H54 (cell line): ENCODE measurements at regions not wholly inside any gene's neighbourhood (a gene's known extent, or its start where the extent isn't known, plus 50 kb on each side); places are given as distances from the start of the nearest gene placed in this dataset.

ENCODE experiments used
- DNase-seq: peaks from one replicate; pipeline ENCODE4 v3.0.0; 2011; ENCODE audit warnings: low spot score, mixed read lengths; ENCODE audit not compliant: insufficient read length
- FAIRE-seq: peaks from 3 replicates; lab custom pipeline; 2011; peaks lifted over from hg19 to GRCh38; lab: Jason Lieb, UNC
- POLR2A ChIP-seq: IDR thresholded peaks from 2 replicates; pipeline ENCODE4 v1.6.1; 2011; ENCODE audit warnings: low read depth, mild to moderate bottlenecking, low read length

GRCh38 chr4:123479944-123480343 is 83.3 kb downstream of the SPRY1 start:
- no peak for DNase-seq
- no peak for FAIRE-seq
- TF ChIP-seq POLR2A, result no peak

GRCh38 chr4:123480706-123481418 is 84.3 kb downstream of the SPRY1 start:
- FAIRE-seq (peak; percentile 93), DNase-seq (peak; percentile 37)
- no peak for TF ChIP-seq POLR2A

GRCh38 chr4:123481717-123482116 is 85.1 kb downstream of the SPRY1 start:
- no peak for TF ChIP-seq POLR2A
- FAIRE-seq, result no peak

DNA sequence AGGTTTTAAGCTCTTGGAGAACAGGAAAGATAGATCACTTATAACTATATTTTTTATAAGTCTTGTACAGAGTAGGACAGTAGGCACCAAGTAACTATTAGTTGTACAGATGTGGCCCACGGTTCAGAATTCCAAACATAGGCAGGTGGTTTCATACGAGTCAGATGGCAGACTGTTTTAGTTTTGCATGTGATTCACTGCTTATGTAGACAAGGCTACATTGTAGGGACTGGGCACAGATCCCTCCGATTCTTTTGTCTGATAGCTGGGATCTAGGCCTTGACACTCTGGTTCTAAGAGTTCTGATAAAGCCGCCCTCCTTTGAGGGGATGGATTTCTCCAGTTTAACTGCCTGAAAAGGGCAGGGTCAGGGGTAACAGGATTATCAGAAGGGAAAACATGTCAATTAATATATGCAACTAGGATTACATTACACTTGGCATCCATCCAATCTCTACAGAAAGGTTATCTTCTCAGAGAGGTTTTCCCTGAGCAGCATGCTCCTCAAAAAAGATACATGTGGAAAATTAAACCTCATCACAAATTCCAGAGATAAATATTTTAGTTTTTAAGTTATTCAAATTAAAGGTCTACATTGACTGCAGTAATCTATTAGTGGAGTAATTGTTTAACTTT is 87.8 kb downstream of the SPRY1 start:
- no peak for TF ChIP-seq POLR2A
- no peak for FAIRE-seq

More at GRCh38 chr4:123481717-123482116, 85.1 kb downstream of the SPRY1 start:
- no peak for DNase-seq

DNA sequence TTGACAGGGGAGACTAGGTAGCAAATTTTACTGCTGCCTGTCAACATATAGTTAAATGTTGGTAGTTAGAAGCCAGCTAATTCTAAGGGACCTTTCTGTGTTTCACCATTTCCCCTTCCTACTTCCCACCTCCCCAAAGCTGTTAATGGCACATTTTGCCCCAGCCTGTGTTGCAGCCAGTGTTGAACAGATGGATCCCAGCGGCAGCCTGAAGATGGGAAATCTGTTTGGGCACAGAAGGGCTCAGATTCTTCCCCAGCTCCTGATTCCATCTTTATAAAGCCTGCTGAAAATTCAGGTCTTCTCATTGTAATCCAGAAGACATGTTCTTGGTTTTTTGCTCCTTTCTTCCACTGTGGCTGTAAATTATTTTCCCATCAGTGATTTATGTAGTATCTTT is 89.0 kb downstream of the SPRY1 start:
- no peak for FAIRE-seq
- TF ChIP-seq POLR2A, result no peak

More for the DNA sequence above, 87.8 kb downstream of the SPRY1 start:
- DNase-seq, result no peak

GRCh38 chr4:123488916-123489315 is 92.3 kb downstream of the SPRY1 start:
- FAIRE-seq, result peak; percentile 86
- TF ChIP-seq POLR2A, result no peak
- peak; percentile 35 for DNase-seq

More for the DNA sequence above, 89.0 kb downstream of the SPRY1 start:
- DNase-seq, result no peak

DNA sequence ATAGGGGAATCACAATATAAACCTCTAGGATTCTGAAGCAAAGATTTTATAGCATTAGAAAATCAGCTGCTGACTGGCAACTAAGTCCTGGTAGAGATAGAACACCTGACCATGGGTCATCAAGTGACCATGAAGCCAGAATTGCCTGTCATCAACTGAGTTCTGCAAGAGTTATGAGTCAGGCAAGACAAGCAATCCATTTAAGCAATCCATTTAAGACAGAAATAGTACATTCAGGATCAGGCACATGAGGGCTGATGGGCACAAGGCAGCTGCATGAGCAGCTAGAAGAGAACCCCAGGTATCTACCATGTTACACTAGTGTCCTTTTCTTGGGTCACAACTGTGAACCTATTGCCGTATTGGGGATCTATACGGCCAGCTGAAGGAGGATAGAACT is 98.9 kb downstream of the SPRY1 start:
- TF ChIP-seq POLR2A, result no peak
- DNase-seq (no peak), FAIRE-seq (no peak)

GRCh38 chr4:123496421-123496820 is 99.8 kb downstream of the SPRY1 start:
- no peak for TF ChIP-seq POLR2A
- no peak for FAIRE-seq

DNA sequence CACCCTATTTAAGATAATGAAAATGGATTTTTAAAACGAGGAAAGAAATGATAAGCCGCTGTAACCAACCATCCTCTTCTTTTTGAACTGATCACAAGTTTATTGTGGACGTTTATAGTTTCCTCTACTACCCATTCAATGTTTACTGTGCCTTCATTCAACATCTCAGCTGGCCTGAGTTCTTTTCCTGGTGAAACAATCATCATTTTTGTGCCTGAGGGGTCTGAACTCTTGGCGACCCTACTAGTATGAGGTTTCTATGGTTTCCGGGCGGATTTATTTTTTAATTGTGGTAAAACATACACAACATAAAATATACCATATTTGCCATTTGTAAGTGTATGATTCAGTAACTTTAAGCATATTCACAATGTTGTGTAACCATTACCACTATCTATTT is 100.7 kb downstream of the SPRY1 start:
- TF ChIP-seq POLR2A, result no peak
- DNase-seq, result no peak
- no peak for FAIRE-seq

More at GRCh38 chr4:123496421-123496820, 99.8 kb downstream of the SPRY1 start:
- DNase-seq, result no peak

- FAIRE-seq, result no peak
- TF ChIP-seq POLR2A, result no peak
- DNase-seq, result no peak
Observed at GRCh38 chr4:123501733-123502132, 105.1 kb downstream of the SPRY1 start.

GRCh38 chr4:123503698-123504363 is 107.2 kb downstream of the SPRY1 start:
- DNase-seq (no peak), FAIRE-seq (no peak)
- no peak for TF ChIP-seq POLR2A

DNA sequence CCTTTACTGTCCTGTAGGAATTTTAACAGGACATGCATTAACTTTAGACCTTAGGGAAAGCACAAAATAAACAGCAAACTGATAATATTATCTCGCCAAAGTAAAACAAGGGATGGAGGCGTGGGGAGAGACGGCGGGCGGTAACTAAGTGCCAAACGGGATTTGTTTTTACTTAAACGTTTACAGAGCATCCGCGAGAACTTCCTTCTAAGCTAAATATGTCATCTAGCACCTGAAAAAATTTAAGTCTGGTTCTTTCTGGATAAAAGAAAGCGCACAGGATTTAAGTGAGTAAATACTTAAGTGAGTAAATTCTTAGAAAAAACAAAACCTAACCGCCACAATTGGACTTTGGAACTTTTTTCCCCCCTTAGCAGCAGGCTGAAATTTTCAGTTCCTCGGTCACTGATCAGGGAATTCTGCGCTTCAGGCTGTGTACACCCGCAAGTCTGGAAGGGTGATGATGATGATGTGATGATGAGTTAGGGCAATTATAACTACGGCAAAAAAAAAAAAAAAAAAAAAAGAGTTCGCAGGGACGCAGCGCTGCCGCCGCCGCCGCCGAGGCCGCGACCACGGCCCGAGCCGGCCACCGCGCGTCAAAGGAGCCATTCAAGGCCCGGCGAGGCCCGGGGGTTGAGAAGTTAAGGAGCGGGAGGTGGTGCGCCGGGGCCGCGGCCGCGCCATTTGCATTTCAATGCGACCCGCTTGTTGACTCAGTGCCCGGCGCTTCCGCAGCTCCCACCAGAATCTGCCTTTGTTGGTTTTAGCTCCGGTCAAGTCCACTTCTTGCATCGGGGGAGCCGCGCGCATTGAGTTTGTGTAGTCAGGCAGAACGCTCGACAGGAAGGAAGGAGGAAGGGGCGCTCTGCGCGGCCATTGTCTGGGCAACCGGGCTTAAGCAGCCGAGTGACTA is 108.8 kb downstream of the SPRY1 start:
- DNase-seq (no peak), FAIRE-seq (no peak)
- TF ChIP-seq POLR2A, result no peak

DNA sequence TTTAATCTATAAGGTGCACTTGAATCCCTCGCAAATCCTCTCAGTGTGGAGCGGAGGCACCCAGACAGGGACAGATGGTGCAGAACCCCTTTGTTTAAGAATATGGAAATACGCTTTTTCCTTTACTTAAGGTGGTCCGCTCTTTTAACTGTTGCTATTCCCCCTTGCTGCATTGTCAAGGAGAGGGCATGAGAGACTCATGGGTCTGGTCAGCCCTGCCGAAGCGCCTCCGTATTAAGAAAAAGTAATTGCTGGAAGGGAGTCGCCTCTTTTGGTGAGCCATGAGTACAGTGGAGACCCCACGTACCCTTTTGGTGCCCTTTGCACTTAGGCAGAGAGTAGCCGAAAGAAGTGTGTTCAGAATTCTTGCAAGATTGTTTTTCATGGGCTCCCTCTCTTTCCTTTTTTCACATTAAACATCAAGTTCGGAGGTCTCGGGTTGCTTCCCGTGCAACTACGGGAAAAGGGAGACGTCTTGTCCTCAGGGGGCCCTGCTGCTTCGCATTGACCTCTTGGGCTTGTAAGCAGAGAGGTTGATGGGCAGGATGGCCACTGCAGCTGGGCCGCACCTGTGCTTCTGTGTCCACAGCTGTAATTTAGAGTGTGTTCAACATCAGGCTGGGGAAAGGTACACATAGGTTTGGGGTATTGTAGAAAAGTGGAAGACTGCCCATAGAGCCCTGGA is 109.6 kb downstream of the SPRY1 start:
- TF ChIP-seq POLR2A, result no peak
- FAIRE-seq, result no peak
- no peak for DNase-seq
